ENCODE measurements at regions not wholly inside any gene's neighbourhood (a gene's known extent, or its start where the extent isn't known, plus 50 kb on each side); places are given as distances from the start of the nearest gene placed in this dataset.
"Not testable (repeated sequence)": the region's sequence is repeated elsewhere in the genome, so short reads cannot be mapped to it uniquely, and the experiment has no call there.

DNA sequence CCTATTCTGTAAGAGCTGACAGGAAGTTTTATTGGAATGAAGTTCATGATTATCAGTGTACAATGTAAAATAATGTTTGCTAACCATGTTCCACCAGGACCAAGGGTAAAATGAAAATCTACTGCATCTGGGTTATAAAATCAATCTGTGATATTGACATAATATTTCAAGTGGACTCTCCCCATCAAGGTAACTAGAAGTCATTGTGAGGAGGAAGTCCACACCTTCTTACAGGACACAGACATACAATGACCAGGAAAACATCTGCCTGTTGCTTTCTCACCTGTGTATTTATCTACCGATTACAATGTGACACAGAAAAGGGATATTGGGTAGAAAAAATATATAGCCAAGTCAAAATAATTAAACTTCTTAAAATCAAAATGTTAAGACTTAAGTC, 140.7 kb upstream of the RFC3 start:
- no peak overlapping the region for H3K4me3 ChIP-seq (replicated peaks; ENCODE audit: low read depth, low read length)
- TF ChIP-seq, protein P1, sequence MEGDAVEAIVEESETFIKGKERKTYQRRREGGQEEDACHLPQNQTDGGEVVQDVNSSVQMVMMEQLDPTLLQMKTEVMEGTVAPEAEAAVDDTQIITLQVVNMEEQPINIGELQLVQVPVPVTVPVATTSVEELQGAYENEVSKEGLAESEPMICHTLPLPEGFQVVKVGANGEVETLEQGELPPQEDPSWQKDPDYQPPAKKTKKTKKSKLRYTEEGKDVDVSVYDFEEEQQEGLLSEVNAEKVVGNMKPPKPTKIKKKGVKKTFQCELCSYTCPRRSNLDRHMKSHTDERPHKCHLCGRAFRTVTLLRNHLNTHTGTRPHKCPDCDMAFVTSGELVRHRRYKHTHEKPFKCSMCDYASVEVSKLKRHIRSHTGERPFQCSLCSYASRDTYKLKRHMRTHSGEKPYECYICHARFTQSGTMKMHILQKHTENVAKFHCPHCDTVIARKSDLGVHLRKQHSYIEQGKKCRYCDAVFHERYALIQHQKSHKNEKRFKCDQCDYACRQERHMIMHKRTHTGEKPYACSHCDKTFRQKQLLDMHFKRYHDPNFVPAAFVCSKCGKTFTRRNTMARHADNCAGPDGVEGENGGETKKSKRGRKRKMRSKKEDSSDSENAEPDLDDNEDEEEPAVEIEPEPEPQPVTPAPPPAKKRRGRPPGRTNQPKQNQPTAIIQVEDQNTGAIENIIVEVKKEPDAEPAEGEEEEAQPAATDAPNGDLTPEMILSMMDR (IDR thresholded peaks at IDR 0.05; ENCODE audit: low read length, missing control alignments) = no peak
- DNase-seq (ENCODE audit: low read depth) = no peak

DNA sequence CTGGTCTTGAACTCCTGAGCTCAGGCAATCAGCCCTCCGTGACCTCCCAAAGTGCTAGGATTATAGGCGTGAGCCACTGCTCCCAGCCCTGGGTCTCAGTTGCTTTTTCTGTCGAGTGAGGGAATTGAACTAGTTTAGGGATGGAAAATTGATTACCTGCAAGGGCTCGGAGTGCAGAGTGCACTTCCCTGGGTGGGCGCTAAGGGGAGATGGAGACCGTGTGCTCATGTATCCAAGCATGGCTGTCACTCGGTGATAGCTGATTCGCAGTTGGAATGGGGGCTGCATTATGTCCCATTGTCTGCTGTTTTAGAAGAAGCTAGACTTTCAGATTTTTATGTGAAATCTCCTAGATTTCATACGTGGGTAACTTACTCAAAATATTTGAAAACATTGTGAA, 139.9 kb upstream of the RFC3 start:
- TF ChIP-seq, protein P1 (IDR thresholded peaks at IDR 0.05; ENCODE audit: low read length, missing control alignments) = no peak
- no peak for DNase-seq (ENCODE audit: low read depth)

DNA sequence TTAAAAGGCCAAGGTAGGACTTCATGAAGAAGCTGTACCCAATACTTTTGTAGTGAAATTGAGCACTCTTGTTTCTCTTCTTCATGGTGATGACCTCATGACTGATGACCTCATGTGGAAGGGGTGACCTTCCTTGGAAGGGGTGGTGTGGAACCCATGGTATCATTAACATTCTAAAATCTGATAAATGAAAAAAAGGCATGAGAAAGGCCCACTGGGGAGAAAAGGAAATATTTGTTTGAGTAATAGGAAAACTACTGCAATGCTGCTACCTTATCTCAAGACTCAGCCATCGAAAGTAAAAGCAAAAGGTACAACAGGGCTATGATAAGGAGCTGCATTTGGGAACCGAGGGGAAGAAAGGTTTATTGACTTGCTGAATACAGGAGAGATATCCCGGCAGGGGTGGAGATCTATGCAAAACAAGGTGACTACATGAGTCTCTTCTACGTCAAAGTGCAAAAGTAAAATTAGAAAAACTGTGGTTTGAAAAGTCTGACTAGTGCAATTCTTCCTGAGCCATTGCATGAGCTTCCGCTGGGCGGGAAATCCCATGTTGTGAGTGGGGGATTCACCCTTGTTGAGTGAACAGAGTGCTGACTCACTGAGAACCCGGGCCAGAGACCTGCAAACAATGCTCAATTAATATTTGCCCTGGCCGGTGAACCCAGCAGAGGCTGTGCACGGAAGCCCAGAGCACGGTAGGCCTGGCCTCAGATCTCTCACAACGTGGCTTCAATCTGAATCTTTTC, 138.9 kb upstream of the RFC3 start:
- TF ChIP-seq, protein P1 (IDR thresholded peaks at IDR 0.05; ENCODE audit: low read length, missing control alignments) = no peak
- peak overlapping the region; percentile 51 for H3K4me3 ChIP-seq (replicated peaks; ENCODE audit: low read depth, low read length)
- DNase-seq (ENCODE audit: low read depth) = peak; percentile 95

More for the DNA sequence above, 139.9 kb upstream of the RFC3 start:
- H3K4me3 ChIP-seq (replicated peaks; ENCODE audit: low read depth, low read length) = no peak overlapping the region

DNA sequence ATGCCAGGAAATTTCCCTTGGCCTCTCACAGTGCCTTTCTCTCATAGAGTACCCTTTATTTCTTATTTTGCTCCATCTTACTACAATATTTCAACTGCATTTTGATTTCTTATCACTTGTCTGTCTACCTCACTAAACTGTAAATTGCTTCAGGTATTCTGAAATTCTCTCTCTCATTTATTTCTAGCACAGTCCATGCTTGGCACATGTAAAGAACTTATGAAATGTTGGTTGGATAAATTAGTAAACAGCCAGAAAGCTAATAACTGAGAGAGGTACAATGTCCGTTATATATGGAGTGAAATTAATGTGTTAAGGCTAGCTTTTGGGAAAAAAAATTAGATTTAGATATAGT, 138.3 kb upstream of the RFC3 start:
- TF ChIP-seq, protein P1 (IDR thresholded peaks at IDR 0.05; ENCODE audit: low read length, missing control alignments) = no peak
- peak overlapping the region; percentile 34 for H3K4me3 ChIP-seq (replicated peaks; ENCODE audit: low read depth, low read length)
- no peak for DNase-seq (ENCODE audit: low read depth)

DNA sequence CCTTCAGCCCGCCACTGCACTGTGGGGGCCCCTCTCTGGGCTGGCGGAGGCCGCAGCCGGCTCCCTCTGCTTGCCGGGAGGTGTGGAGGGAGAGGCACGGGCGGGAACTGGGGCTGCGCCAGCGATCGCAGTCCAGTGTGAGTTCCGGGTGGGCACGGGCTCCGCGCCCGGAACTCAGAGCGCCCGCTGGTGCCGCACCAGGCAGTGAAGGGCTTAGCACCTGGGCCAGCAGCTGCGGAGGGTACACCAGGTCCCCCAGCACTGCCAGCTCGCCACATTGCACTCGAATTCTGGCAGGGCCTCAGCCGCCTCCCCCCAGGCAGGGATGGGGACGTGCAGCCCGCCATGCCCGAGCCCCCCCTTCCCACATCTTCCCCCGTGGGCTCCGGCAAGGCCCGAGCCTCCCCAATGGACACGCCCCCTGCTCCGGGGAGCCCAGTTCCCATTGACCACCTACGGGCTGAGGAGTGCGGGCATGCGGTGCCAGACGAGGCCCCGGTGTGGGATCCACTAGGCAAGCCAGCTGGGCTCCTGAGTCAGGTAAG, 135.9 kb upstream of the RFC3 start:
- TF ChIP-seq, protein P1 (IDR thresholded peaks at IDR 0.05; ENCODE audit: low read length, missing control alignments) = no peak
- no peak for DNase-seq (ENCODE audit: low read depth)
- no peak overlapping the region for H3K4me3 ChIP-seq (replicated peaks; ENCODE audit: low read depth, low read length)

DNA sequence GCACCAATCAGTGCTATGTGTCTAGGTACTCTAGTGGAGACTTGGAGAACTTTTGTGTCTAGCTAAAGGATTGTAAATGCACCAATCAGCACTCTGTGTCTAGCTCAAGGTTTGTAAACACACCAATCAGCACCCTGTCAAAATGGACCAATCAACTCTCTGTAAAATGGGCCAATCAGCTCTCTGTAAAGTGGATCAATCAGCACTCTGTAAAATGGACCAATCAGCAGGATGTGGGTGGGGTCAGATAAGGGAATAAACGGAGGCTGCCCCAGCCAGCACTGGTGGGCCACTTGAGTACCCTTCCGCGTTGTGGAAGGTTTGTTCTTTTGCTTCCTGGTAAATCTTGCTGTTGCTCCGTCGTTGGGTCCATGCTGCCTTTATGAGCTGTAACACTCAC, 135.3 kb upstream of the RFC3 start:
- DNase-seq (ENCODE audit: low read depth) = not testable (repeated sequence)

DNA sequence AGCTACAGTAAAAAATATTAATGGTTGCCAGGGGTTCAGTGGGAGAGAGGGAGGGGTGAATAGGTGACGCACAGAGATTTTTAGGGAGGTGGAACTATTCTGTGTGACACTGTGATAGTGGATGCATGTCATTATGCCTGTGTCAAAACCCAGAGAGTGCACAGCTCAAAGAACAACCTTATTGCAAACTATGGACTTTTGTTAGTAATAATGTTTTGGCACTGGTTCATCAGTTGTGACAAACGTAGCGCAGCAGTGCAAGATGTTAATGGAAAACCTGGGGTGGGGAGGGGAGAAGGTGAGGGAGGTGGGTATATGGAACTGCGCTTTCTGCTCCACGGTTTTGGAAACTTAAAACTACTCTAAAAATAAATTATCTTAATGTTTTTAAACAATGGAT, 134.6 kb upstream of the RFC3 start:
- TF ChIP-seq, protein P1 (IDR thresholded peaks at IDR 0.05; ENCODE audit: low read length, missing control alignments) = no peak
- no peak for DNase-seq (ENCODE audit: low read depth)
- H3K4me3 ChIP-seq (replicated peaks; ENCODE audit: low read depth, low read length) = no peak overlapping the region

More for the DNA sequence above, 135.3 kb upstream of the RFC3 start:
- H3K4me3 ChIP-seq (replicated peaks; ENCODE audit: low read depth, low read length) = not testable (repeated sequence)
